ENCODE measurements at regions not wholly inside any gene's neighbourhood (a gene's known extent, or its start where the extent isn't known, plus 50 kb on each side); places are given as distances from the start of the nearest gene placed in this dataset.

GRCh38 chr6:4560221-4561077 is 215.8 kb upstream of the CDYL start:
- DNase-seq (ENCODE audit: low read depth) = no peak

DNA sequence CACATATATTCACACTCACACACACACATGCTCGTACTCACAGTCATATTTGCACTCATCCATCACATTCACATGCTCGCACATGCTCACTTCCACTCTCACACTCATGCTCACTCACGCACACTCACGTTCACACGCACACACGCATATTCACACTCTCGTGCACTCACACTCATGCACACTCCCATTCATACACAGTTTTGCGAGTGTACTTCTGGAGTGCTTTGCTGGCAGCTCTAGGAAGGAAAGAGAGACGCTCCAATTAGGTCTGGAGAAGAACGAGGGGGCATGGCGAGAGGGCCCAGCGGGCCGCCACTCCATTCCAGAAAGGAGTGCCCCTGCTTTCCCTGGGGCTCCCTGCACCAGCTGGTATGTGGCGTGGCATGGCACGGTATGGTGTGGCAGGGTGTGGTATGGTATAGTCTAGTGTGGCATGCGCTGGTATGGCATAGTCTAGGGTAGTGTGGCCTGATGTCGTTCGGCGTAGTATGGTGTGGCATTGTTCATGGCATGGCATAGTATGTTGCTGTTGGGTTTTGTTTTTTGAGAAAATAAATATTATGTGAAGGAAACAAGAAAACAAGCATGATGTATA is 216.8 kb upstream of the CDYL start:
- no peak for DNase-seq (ENCODE audit: low read depth)

DNA sequence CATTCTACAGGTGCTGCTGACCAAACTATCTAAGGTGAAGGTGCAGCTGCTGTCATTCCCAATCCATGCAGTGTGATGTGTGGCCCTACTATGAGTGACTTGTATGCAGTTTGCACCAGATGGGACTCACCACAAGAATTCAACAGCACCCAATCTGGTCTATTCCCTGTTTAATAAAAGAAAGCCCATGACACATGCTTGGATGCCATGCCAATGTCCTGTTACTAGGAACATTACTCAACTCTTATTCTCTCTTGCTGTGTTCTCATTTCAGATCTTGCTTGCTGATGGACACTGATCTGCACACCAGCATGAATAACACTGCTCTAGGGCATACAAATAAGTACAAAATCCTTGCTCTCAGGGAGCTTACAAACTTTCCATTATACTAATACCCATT is 221.6 kb upstream of the CDYL start:
- no peak for DNase-seq (ENCODE audit: low read depth)

DNA sequence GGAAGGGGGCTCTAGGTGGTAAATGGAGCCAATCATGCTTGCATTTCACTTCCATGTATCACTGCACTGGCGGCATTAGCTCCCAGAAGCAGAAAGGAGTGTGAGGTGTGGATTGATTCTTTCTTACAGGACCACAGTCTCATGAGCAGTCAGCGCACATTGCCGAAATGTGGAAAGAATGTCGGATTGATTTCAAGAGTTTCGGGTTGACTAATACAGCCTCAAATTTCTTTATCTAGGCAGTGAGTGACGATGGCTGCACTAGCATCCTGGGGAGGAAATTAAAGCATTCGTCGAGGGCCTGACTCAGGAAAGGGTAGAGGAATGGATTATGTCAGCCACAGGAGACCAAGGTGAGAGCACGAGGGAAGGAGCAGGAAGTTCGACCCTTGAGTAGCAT is 222.8 kb upstream of the CDYL start:
- peak; percentile 53 for DNase-seq (ENCODE audit: low read depth)

DNA sequence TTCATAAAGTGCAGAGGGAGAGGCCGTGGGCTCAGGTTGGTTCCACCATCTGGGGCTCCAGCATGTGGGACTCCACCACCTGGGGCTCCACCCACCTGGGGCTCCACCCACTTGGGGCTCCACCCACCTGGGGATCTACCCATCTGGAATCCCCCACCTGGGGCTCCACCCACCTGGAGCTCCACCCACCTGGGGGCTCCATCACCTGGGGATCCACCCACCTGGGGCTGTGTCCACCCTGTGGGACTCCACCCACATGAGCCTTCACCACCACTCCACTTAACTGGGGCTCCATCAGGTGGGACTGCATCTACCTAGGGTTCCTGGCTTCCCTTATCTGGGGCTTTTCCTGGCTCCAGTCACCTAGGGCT is 226.0 kb upstream of the CDYL start:
- no peak for DNase-seq (ENCODE audit: low read depth)

DNA sequence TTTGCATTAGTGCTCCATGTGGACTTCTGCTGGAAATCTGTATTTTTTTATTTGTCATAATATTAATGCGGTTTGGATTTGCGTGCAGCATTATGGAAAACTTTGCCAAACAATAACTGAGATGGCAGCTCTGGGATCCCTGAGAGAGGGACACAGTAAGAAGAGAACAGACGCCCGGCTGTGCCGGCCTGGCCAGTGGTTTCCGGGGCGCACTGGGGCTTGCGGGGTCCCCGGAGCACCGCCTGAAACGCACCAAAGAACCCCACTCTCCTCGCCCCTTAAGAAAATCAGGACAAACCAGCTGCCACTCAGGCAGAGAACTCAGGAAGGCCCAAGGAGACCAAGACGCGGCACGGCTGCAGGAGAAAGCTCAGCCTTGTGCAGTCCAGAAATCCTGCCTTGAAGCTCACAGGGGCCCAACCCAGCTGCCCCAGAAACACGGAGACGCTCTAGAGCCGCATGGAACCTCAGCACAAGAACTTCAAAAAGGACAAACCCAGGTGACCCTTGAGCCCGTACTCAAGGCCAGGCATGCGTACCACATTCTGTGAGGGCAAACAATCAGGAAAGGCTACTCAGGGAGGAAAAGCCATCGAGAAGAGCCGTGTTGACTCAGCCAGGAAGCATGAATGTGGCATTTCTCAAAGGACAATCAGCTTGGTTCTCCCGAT is 226.5 kb upstream of the CDYL start:
- DNase-seq (ENCODE audit: low read depth) = no peak

GRCh38 chr6:4545893-4546292 is 230.3 kb upstream of the CDYL start:
- no peak for DNase-seq (ENCODE audit: low read depth)

- DNase-seq (ENCODE audit: low read depth) = no peak
Observed at GRCh38 chr6:4543596-4543995, 232.6 kb upstream of the CDYL start.

DNA sequence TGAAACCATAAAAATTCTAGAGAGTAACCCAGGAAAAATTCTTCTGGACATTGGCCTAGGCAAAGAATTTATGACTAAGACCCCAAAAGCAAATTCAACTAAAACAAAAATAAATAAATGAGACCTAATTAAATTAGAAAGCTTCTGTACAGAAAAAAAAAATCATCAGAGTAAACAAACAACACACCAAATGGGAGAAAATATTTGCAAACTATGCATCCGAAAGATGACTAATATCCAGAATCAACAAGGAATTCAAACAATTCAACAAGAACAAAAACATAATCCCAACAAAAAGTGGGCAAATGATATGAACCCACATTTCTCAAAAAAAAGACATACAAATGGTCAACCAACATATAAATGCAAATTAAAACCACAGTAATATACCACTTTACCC is 242.6 kb upstream of the CDYL start:
- no peak for DNase-seq (ENCODE audit: low read depth)

- DNase-seq (ENCODE audit: low read depth) = no peak
Observed at GRCh38 chr6:4531406-4531805, 244.8 kb upstream of the CDYL start.

DNA sequence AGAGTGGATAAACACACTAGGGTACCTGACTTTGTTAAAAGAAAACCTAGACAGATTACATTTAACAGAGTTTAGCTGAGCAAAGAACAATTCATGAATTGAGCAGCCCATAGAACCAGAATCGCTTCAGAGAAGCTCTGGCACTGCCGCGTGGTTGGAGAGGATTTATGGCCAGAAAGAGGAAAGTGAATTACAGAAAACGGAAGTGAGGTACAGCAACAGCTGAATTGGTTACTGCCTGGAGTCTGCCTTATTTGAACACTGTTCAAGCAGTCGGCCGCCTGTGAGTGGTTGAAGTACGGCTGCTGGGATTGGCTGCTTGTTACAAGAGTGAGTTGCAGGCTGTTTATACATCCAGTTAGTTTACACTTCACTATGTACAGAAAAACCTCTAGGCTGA is 253.8 kb upstream of the CDYL start:
- DNase-seq (ENCODE audit: low read depth) = peak; percentile 14

GRCh38 chr6:4521070-4521469 is 255.1 kb upstream of the CDYL start:
- DNase-seq (ENCODE audit: low read depth) = no peak

GRCh38 chr6:4518506-4518905 is 257.7 kb upstream of the CDYL start:
- no peak for DNase-seq (ENCODE audit: low read depth)

DNA sequence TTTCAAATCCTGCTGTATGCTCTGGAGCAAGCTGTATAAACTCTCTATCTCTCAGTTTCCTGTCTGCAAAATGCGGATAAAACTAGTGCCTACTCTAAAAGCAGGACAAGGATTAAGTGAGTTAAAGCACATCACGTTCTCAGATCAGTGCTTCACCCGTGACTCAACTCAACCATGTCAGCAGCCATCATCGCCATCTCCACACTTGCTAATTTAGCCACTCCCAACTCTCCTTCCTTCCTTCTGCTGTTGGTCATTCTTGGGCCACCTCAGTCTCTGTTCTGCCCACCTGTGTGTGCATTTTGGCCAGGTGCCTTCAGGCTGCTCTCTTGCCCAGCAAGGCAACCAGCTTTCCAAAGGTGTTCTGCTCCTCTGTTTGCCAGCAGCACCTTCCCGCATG is 260.0 kb upstream of the CDYL start:
- DNase-seq (ENCODE audit: low read depth) = no peak

DNA sequence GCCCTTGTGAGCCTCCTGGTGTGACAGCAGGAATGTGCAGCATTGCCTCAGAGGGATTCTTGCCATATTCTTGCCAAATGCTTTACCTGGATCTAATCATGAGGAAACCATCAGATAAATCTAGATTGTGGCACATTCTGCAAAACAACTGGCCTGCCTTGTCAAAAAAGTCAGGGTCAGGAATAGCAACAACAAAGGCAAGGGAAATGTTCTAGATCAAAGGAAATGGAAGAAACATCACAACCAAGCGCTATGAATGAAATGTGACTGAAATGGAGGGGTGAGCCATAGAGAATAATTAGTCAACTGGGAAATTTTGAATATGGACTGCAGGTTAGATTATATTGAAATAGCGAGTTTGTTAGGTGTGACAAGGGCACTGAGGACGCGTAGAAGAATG is 262.6 kb upstream of the CDYL start:
- DNase-seq (ENCODE audit: low read depth) = no peak

GRCh38 chr6:4512051-4512471 is 264.1 kb upstream of the CDYL start:
- DNase-seq (ENCODE audit: low read depth) = no peak

DNA sequence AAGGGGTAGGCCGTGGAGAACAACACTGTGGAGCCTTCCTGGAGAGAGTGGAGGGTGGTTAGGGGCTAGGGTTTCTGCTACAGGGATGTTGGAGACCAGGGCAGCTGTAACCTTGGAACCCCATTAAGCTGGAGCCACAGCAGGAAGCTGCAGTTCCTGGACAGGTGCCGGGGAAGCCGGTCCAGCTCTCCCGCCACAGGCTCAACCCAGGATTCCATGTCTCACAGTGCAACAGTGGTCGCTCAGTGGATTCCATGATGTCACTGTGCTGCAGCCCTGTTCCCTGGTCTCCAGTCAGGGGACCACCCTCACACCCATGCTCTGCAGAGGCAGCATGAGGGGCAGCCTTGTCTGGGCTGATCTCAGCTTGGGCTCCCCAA is 264.6 kb upstream of the CDYL start:
- no peak for DNase-seq (ENCODE audit: low read depth)

DNA sequence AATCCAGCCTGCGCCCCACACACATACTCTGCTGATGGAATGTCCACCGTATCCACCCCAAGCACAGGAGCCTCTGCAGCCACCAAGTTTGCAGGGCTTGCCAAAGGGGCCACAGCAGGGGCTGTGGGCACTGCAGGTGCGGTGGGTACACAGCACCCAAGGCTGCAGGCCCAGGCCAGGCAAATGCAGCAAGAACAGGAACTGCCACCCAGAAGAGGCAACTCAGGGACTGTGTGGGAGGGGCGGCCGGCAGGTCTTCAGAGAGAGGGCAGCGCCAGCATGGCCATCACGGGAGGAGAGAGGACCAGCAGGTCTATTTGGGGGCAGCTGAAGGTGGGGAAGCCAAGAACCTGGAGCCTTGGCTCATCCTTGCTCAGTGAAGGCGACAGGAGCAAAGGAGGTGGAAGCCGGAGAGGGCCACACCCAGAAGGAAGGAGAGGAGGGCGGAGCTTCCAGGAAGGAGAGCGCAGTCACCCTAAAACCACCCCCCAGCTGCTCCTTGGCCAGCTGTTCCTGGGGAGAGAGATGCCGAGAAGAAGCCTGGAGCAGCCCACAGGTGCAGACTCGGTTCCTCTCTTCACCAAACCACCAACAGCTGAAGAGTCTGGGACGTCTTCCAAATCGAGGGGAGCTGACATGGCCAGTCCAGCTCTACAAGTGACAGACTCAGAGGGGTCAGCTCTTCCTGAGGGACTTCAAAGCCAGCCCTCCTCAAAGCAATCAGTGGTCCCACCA is 265.1 kb upstream of the CDYL start:
- no peak for DNase-seq (ENCODE audit: low read depth)

DNA sequence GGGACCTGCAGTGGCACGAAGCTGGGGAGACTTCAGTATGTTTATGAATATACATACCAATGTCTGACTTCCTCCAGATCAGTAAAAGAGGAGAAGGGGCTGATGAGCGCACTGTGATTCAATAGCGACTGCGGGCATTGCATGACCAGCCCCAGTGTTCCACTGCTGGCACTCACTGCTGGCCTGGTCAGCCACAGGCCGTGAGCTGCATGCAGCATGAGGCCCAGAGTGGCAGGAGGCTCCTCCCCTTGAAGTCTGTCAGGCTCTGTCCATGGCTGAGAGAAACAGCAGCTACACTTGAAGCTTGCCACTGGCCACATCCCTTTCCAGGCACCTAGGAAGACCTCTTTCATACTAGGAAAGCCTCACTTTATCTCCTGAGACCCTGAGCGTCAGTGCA is 265.9 kb upstream of the CDYL start:
- no peak for DNase-seq (ENCODE audit: low read depth)

- DNase-seq (ENCODE audit: low read depth) = no peak
Observed at GRCh38 chr6:4509506-4509905, 266.7 kb upstream of the CDYL start.

GRCh38 chr6:4506792-4507191 is 269.4 kb upstream of the CDYL start:
- no peak for DNase-seq (ENCODE audit: low read depth)

- no peak for DNase-seq (ENCODE audit: low read depth)
Observed at GRCh38 chr6:4506223-4506622, 270.0 kb upstream of the CDYL start.

- no peak for DNase-seq (ENCODE audit: low read depth)
Observed at GRCh38 chr6:4504700-4505099, 271.5 kb upstream of the CDYL start.
